T1000 (cell line): ENCODE measurements at regions not wholly inside any gene's neighbourhood (a gene's known extent, or its start where the extent isn't known, plus 50 kb on each side); places are given as distances from the start of the nearest gene placed in this dataset.

Source experiments
- DNase-seq: peaks from one replicate; lab custom pipeline; 2025; ENCODE audit warnings: mixed read lengths; lab: John Stamatoyannopoulos, UW

DNA sequence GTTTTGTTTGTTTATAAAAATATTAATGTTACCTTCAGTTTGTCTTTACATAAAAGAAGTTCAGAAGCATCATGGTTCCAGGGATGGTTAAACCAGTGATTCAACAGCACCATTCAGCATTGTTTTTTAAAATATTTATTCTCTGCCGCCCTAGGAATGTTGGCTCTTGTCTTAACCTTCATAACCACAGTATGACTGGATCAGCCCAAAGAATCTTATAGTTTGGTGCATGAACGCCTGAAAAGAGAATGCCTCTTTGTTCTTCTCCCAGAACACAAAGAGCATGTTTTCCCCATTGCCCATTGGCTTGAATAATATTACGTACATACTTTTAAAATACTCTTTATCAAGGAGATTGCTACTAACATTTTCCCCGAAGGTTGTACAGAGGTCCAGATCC, 413.4 kb downstream of the ANXA1 start:
- DNase-seq, result no peak

DNA sequence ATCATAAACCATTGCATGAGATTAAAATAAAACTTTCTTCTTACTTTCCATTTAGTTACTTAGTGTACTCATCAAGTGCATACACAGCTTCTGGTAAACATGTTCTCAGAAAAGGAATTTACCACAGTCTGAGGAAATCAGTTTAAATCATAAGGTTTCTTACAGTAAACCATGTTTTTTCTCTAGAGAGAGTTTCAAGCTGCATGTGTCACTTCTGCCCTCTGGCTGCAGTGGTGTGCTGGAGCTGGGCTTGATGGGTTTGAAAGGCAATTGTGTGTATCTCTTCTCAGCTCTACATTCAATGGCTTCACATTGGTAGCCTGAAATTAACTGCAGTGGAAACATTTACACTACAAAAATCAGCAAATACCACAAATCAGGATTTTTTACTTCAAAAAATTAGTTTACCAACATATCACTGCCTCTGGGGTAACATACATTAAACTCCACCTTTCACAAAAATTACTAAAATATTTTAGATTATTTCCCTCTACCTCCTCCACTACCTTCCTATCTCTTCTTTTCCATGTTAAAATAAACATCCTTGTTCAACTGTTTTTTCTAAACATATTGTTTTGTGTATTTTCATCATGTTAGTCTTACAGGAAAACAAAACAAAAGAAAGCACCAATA, 414.3 kb downstream of the ANXA1 start:
- DNase-seq, result no peak

DNA sequence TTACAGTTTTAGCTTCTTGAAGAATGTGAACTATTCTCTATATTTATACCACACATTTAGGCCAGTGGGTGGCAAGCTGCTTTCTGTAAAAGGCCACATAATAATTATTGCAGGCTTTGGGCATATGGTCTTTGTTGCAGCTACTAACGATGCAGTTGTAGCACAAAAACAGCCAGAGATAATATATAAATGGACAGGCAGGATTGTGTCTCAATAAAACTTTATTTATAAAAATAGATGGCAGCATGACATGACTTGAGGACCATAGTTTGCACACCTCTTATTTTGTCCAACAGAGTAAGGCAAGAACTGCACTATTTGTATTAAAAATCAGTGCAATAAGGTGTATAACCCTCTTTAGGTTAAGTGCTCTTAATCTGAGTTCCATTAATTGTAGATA, 415.0 kb downstream of the ANXA1 start:
- no peak for DNase-seq

DNA sequence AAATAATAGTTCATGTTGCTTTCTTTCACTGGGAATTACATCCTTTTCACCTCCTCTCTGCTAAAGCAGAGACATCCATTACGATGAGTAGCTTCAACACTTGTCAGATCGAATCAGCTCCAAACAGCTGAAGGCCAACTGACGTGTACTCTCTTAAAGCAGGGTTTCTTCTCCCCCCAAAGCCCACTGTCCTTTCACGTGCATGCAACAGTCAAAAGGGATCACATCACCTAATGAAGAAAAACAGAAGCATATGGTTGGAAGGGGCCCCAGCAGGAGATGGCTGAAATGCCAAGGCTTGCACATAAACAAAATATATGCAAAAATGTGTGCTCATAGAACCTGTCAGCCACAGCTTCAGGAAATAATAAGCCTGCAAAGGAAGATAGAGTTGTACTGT, 421.6 kb downstream of the ANXA1 start:
- no peak for DNase-seq

DNA sequence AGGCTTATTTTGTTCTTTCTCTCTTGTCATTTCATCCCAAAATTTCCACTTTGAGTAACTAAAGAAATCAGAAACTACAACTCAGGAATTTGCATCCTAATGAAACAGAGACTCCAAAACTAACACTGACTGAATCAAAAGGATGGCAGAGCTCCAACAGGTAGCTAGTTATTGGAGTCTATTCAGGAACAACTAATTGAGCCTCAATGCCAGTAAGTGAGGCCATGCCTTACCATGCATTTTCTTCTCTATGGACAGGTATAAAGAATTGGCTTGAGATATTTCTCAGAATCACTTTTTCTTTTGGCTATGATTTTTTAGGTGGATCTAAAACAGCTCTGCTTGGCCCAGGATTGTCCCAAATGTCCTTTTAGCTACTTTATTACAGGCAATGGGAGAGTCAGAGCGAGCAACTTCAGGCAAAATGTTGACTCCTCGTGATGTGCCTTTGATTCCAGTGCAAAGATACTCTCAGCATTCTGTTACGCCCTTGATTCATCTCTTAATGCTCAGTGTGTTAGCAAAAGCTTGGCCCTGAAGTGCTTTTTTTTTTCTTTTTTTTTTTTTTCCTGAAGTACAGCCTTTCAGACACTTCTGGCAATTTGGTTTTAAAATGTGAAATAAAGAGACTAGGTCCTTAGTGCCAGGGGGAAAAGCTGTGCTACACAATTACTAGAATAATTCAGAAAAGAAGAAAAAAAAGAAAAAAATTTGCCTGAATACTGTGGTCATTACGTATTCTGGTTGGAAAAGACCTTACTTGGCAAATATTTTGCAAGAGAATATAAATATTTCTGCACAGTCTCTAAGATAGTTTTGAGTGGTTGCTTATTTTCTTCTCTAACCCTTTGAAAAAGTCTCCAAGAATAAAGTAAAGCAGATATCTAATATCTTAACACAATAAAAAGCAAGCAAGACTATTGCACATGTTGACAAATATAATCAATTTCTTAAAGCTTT, 423.7 kb downstream of the ANXA1 start:
- no peak for DNase-seq

DNA sequence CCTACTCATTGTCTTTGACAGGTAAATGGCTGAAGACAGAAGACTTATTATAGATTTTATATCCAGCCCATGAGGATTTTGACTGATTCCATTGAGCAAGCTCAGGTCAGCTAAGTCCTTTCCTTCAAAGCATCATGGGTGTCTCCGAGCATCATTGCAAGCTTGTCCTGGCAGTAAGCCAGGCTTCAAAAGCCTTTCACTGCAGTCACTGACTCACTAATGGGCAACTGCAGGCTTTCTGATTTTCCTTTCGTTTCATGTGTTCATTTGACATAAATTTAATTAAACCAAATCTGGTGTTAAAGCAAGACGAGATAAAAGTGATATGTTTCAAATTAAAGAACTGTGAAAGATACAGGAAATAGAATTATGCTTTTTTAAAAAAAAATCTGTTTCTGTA, 426.2 kb downstream of the ANXA1 start:
- DNase-seq, result no peak

DNA sequence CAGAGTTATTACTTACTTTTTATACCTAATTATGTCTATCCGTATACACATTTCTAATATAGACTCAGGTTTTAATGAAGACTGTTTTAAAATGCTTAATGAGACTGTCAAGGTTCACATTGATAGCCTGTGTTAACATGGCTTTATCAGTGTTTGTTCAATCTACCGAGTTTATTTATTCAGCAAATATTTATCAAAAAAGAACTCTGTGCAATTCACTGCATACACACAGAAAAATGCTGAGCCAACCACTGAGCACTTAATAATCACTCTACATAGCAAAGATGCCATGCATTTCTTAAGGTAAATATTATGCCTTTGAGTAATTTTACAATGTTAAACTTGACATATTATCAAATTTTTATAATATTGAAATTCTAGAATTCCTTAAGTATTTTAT, 428.2 kb downstream of the ANXA1 start:
- DNase-seq, result no peak

DNA sequence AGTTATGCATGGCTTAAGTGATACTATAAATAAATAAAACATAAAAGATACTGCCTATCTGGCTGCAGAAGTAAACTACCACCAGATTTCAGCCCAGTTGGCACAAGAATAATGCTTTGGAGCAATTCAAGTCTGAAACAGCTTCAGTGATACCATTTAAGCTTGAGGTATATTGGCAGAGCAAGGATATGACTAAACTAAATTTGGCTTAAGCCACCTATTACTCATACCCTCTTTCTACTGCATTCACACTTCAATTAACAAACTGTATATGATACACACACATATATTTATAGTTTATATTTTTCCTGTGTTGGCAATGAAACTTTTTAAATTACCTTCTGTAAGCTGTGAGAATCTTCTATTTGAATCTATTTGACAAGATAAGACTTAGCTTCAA, 431.9 kb downstream of the ANXA1 start:
- DNase-seq, result no peak

DNA sequence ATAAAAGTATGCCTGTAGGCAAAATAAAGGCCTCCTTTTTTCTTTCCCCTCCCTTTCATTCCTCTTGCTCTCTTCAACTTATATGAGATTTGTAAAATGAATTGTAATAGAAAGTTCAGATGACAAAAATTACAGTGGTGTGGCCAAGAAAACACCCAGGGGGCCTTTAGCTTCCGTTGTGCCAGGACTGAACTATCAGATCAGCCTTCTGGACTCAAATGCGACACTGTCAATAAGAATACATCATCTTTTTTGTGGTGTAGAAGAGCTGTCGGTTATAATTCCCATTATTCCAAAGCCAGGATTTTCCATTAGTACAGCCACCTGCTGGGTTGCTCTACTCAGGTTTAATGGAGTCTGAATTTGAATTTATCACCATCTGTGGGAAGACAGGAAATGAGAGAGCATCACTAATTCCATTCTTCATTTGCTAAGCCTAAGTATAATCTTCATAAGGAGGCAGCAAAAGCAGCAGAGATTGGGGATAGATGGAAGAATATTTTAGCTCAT, 443.4 kb downstream of the ANXA1 start:
- DNase-seq, result no peak

DNA sequence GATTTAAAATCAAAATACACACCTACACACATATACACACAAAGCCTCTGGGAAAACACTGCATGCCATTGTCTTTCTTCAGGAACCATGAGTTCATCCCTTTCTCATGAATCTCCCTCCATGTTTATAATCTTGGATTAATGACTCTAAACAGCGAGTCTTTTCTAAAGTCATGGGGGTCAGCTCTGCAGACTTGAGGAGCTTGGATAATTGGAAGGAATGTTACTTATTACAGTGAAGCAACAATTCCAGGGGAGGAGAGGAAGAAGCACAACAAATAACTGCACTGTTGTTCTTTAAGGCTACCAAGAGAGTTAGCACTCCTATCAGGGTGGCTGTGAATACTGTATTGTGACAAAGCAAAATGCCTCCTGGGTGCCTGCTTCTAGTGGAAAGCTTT, 444.7 kb downstream of the ANXA1 start:
- no peak for DNase-seq

DNA sequence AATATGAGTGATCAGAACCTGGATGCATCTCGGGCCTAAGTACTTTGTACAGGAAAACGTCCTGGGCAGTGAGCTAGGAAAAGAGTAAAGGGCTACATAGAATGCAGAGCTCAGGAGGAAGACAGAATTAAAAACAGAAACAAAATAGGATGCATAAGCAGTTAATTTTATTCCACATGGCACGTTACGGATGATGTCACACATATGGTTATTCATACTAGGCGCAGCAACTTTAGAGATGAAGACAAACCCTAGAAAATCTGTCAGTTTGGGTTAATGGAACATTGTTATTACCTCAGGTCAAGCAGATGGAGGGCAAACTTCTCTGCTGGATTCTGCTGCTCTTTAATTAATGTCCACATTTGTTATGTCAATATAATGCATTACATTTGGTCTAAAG, 445.4 kb downstream of the ANXA1 start:
- DNase-seq, result no peak

DNA sequence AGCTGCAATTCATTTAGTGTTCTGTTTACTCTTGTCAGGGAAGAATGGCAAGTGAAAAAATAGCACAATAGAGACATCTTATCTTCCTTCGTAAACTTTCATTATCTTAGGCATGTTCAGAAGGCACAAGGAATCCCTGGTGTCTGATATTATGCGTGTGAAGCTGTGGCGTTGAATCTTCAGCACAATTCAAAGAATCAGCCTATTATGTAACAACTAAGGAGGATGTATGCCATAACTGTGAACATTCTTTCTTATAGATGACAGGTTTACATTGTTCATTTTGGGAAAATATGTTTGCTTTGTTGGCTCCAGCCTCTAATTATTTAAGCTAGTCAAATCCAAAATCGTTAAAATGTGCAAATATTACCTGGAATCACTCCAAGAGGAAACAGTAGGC, 446.1 kb downstream of the ANXA1 start:
- no peak for DNase-seq

DNA sequence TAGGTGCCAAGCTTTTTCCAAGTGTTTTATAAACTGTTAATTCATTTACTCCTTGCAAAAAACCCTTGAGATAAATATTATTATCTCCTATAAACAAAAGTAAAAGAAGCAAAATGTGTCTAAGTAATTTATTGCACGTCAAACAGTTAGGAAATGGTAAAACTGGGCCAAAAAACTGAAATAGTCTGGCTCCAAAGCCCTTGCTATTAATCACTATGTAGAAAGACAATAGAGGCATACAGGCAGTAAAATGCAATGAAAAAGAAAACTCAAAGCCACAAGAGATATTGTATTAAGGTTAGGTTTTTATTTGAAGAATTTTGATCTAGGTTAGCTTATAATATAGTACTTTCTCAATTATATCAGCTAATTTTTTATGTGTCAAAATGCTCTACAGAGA, 457.7 kb downstream of the ANXA1 start:
- no peak for DNase-seq

DNA sequence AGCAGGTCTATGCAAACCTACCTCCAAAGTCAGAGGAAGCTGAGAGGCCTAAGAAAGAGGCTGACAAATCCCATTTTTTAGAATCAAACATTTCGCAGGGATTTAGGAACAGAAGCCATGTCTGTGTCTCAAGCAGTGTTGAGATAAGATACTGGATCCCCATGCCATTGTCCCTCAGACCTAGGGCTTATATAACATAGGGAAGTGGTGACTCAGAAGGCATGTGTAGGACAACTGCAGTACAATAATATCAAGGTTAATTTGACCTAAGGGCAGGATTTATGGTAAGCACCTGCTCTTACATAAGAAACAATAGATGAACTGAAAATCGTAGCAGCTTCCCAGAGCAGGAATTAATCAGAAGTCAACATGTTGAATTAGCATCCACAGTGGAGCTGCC, 459.4 kb downstream of the ANXA1 start:
- DNase-seq, result no peak

DNA sequence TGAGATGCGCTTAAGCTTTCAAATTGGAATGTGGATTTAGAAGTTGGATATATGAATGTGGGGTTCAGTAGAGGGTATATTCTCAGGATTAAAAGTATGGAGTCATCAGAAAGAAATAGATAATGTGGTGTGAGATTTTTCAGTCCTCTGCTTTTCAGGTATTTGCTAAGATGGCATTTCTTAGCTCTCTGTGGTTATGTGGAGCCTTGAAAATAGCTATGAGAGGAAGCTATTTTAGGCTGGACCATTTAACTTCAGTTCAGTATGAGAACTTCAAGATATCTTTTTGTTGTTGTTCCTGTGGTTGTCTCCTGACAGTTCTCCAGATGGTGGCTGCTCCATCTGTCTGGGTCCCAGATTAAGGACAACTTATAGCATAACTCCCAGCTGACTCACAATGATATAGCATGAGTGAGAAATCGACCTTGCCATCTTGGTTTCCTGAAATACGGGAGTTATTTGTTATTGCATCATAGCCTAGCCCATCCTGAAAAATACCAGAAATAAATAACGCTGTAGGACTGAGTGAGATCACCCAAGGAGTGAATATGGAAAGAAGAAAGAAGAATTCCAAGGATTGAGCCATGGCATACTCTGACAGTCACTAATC, 461.5 kb downstream of the ANXA1 start:
- DNase-seq, result no peak

DNA sequence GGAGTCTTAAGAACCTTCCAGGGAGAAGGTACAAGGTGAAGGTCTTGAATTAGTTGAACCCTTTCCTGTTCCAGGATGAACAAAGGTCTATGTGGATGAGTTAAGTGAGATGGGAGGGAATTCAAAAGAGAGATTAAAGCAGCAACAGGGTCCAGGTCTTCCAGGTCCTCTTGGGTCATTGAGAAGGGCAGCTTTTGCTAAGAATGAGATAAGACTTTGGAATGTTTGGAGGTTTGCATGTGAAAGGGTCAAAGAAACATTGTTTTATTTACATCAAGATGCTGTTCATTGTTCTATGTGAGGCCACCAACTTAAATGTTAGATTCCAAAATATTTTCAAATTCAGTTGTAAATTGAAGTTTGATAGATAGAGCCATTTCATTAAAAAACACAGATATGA, 463.9 kb downstream of the ANXA1 start:
- no peak for DNase-seq

DNA sequence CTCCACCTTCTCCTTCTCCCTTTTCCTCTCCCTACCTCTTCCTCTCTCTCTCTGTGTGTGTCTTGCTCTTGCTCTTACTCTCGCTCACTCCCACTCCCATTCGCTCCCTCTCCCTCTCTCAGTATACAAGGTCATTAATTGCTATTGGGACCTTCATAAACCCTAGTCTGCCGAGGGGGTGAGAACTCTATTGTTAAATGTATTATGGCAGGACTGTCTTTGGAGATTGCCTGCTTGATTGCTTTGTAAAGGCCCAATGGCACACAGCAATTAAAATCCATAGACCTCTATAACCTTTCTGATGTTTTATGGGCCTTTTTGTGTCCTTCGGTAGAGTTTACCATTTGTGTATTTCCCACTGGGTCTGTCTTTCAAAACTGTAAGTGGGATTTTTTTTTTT, 465.9 kb downstream of the ANXA1 start:
- no peak for DNase-seq

DNA sequence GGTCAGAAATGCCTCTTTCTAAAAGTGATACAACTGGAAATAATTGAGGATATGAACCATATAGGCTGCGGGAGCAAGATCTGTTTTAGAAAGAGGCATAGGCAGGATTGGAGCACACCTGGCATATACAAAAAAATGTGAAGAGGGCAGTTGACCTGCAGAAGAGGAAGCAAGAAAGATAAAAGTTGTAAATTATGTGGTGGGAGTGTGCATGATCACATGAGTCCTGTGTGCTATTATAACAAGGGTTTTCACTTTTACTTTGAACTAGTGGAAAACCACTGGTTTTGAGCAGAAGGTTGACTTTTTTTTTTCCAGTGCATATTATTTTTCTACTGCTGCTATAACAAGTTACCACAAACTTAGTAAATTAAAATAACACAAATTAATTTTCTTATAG, 489.3 kb downstream of the ANXA1 start:
- DNase-seq, result no peak

DNA sequence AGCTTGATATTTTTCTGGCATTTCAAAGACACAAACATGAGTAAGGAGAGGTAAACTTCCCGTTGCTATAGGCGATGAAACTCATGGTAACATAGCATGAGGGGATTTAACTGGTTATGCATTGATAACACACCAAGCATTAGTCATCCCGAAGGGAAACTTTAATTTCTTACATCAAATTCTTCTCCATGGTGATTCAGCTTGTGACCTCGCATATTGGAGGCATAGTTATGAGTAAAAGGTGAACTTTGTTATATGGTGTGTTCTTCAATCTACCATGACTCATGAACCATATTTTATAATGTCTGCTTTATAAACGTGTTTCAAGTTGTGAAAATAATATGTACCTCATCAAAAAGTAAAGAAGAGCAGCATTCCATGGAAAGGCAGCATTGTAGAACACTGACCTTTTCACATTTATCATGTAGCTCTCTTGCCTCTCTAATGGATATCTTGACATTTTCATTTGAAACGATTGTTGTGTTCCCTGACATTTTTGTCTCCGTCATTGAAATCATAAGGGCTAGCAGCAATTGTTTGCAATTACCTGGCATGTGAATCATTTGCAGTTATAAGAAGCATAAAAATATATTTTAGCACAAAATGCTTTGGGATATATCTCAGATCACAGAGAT, 491.8 kb downstream of the ANXA1 start:
- peak; percentile 8 for DNase-seq

DNA sequence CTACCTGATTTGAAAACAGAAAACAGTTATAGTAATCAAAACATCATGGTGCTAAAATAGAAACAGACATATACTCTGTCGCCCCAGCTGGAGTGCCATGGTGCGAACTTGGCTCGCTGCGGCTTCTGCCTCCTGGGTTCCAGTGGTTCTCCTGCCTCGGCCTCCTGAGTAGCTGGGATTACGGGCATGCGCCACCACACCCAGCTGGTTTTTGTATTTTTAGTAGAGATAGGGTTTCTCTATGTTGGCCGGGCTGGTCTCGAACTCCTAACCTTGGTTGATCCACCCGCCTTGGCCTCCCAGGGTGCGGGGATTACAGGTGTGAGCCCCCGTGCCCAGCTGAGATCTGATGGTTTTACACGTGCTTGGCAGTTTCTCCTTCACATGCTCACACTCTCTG, 495.9 kb downstream of the ANXA1 start:
- no peak for DNase-seq

DNA sequence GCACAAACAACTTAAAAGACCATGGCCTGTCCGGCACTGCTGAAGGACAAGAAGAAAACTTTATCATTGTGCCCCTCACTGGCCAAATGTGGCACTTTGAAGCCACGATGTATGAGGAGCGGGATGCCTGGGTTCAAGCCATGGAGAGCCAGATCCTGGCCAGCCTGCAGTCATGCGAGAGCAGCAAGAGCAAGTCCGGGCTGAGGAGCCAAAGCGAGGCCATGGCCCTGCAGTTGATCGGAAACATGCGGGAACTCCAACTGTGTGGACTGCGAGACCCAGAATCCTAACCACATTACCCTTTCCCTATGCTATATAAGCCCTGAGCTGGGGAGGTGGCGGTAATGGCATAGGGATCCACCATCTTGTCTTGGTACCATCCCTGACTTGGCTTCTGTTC, 497.9 kb downstream of the ANXA1 start:
- no peak for DNase-seq

DNA sequence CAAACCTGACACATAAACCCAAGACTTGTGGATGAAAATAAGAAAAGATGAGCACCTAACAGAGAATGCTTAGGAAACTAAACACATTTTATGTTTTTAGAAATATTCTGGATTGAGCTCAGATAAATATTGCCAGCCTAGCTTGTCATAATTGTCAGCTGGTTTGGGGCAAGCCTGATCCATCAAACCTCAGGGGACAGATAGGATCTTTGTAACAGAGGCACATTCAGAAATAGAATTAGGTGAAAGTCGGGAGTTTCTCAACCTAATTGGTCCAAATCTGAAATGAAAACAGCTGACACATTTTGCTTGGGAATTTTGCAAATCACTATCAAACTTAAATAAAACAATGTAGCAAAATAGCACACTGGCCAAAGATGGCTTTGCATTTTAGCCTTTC, 503.7 kb downstream of the ANXA1 start:
- no peak for DNase-seq

DNA sequence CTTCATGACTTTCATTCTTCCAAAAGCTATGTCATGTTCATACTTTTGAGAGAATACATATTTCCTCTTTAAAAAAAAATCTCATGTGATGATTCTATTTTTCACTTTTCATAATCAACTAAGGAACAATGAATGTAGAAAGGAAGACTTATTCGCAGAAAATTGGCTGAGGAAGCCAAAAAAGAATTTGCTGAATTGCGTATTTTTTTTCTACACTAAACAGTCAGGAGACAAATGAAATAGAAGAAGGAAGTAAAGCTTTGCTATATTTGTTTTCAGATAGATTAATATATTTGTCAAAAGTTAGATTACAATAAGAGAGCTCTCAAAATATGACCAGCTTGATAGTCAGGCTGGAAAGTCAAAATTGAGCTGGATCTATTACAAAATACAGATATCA, 504.2 kb downstream of the ANXA1 start:
- no peak for DNase-seq
